Heart right ventricle (tissue), 16 donors: ENCODE measurements at regions not wholly inside any gene's neighbourhood (a gene's known extent, or its start where the extent isn't known, plus 50 kb on each side); places are given as distances from the start of the nearest gene placed in this dataset.

ENCODE experiments used
- ATAC-seq, 8 donors: fragments of 200-7000 bp; cut with Tn5 transposase; one replicate each; pipeline ENCODE4 v1.9.1; 2020; ENCODE audit warnings: mild to moderate bottlenecking in 8 of 8, moderate library complexity in 8 of 8, moderate number of reproducible peaks in 1 of 8
- DNase-seq, 2 donors: peaks; one replicate each; pipeline ENCODE4 v3.0.0-alpha.2; 2020
- H3K27ac ChIP-seq, 10 donors: fragments of 200-600 bp; sonication (generic) in 2 of 10; one replicate each; pipeline versions ENCODE4 v1.5.0 to v1.8.0; 2020 to 2022; ENCODE audit warnings: mild to moderate bottlenecking in 3 of 10
- H3K27me3 ChIP-seq, 7 donors: fragments of 200-600 bp; one replicate each; pipeline ENCODE4 v1.8.0; 2021 to 2022; ENCODE audit warnings: mild to moderate bottlenecking in 2 of 7
- H3K36me3 ChIP-seq, 9 donors: fragments of 200-600 bp; sonication (generic) in 1 of 9; one replicate each; pipeline versions ENCODE4 v1.5.0 to v1.8.0; 2020 to 2022; ENCODE audit warnings: mild to moderate bottlenecking in 2 of 9
- H3K4me1 ChIP-seq, 9 donors: fragments of 200-600 bp; sonication (generic) in 1 of 9; one replicate each; pipeline versions ENCODE4 v1.5.0 to v1.8.0; 2020 to 2022; ENCODE audit warnings: mild to moderate bottlenecking in 4 of 9
- H3K4me3 ChIP-seq, 10 donors: fragments of 200-600 bp; sonication (generic) in 2 of 10; one replicate each; pipeline versions ENCODE4 v1.5.0 to v1.8.0; 2020 to 2022; ENCODE audit warnings: mild to moderate bottlenecking in 7 of 10, moderate library complexity in 2 of 10
- H3K9me3 ChIP-seq, 11 donors: fragments of 200-600 bp in 10 of 11; sonication (generic) in 2 of 11; one replicate each; pipeline versions ENCODE4 v1.5.0 to v1.8.0; 2013 to 2022; ENCODE audit warnings: mild to moderate bottlenecking in 2 of 11, control low read depth in 1 of 11, moderate library complexity in 1 of 11
- CTCF ChIP-seq, 9 donors: fragments of 200-600 bp; sonication (generic) in 2 of 9; IDR thresholded peaks; one replicate each; pipeline versions ENCODE4 v1.5.0 to v1.8.0; 2021 to 2022; ENCODE audit warnings: antibody characterized with exemption in 9 of 9, mild to moderate bottlenecking in 5 of 9, moderate library complexity in 1 of 9
- WGBS, 2 donors: extraction: QIAGEN DNeasy Blood & Tissue Kit; methylation state at CpG; one replicate each; pipeline ENCODE4 v1.1.7; 2013; ENCODE audit warnings: inconsistent platforms in 1 of 2; 5-methylcytosine and 5-hydroxymethylcytosine counted together
- intact Hi-C, 10 donors: fragments of 100-400 bp; cut with DNase I; formaldehyde crosslinking; loops; one replicate each; pipeline versions ENCODE4 v1.11.1 to v1.14.2; 2022
- donor health status: Arrhythmogenic right ventricular cardiomyopathy.
- donor health status: ischemic (EF 13 %, LVEDD 7.1; RV severe dilation, severe dysfunction).
- donor health status: healthy with polysubstance abuse.
- donor health status: DM: no; HTN: yes; CAD: no.
- donor health status: DM: no; HTN: no; CAD: no.
- donor health status: ischemic (EF 25% LVEDD 6.9; RV normal size, moderate dysfunction).
- donor health status: ischemic (EF 25% LVEDD 5.7; RV mildly dilated, moderate dysfunction).
- donor health status: healthy.
- donor health status: DM: yes; HTN: yes; CAD: no.
- donor health status: Ischemic cardiomyopathy.
- donor health status: ischemic (EF 35%, LVEDD 5.7; RV mildly dilated, moderate dysfunction).
- donor health status: nonischemic (EF 11% LVEDD 7.7; RV severe dilation, severe dysfunction).
- donor health status: DM: yes; HTN: yes; CAD: no.
- donor health status: PGD.
- donor health status: ischemic (EF 29% LVEDD 5.4; RV normal size, mild dysfunction).
- donor health status: nonischemic (EF 23%, LVEDD 6.1; RV moderate dilation, normal function).

GRCh38 chr4:98816386-98816785 lies 112.5 kb downstream of the EIF4E start:
- peaks cover 0 to 9% (median 0%) of the 10 kb centered on the region in 11 donors for H3K9me3 ChIP-seq
- ATAC-seq: no peak
- intact Hi-C loops: no loop called here
- TF ChIP-seq CTCF (IDR thresholded peaks at IDR 0.05): no peak
- H3K36me3 ChIP-seq: no peaks in the 10 kb centered on the region
- H3K4me1 ChIP-seq: peaks cover 0 to 8% (median 0%) of the 10 kb centered on the region in 9 donors
- H3K4me3 ChIP-seq: no peak overlapping the region
- H3K27me3 ChIP-seq: no peaks in the 10 kb centered on the region
- DNase-seq: no peak
- no peak overlapping the region for H3K27ac ChIP-seq

- intact Hi-C loops: no loop called here
- no peak for DNase-seq
- peaks cover 0 to 8% (median 0%) of the 10 kb centered on the region in 9 donors for H3K4me1 ChIP-seq
- H3K9me3 ChIP-seq: no peaks in the 10 kb centered on the region
- H3K4me3 ChIP-seq: no peak overlapping the region
- H3K27me3 ChIP-seq: no peaks in the 10 kb centered on the region
- WGBS, 2 donors: 96 to 98% methylated on average over 2 of the region's 2 CpGs
- ATAC-seq: no peak
- no peaks in the 10 kb centered on the region for H3K36me3 ChIP-seq
- TF ChIP-seq CTCF (IDR thresholded peaks at IDR 0.05): no peak
- no peak overlapping the region for H3K27ac ChIP-seq
These were observed 124.5 kb downstream of the EIF4E start for GRCh38 chr4:98804403-98804802.

- TF ChIP-seq CTCF (IDR thresholded peaks at IDR 0.05): no peak
- no peak overlapping the region for H3K27ac ChIP-seq
- DNase-seq: no peak
- intact Hi-C loops: no loop called here
- no peaks in the 10 kb centered on the region for H3K27me3 ChIP-seq
- no peaks in the 10 kb centered on the region for H3K36me3 ChIP-seq
- H3K9me3 ChIP-seq: no peaks in the 10 kb centered on the region
- peaks cover 0 to 8% (median 0%) of the 10 kb centered on the region in 9 donors for H3K4me1 ChIP-seq
- ATAC-seq: peak in 2 of 8 donors; percentile 17 to 27
- no peak overlapping the region for H3K4me3 ChIP-seq
- 50 to 56% methylated on average over 3 of the region's 3 CpGs for WGBS, 2 donors
These were observed 125.7 kb downstream of the EIF4E start for GRCh38 chr4:98803251-98803650.

- no peaks in the 10 kb centered on the region for H3K36me3 ChIP-seq
- intact Hi-C loops: no loop called here
- no peak for DNase-seq
- H3K27ac ChIP-seq: no peak overlapping the region
- no peak for TF ChIP-seq CTCF (IDR thresholded peaks at IDR 0.05)
- WGBS, 2 donors: 36 to 49% methylated on average over 1 of the region's 1 CpG
- H3K27me3 ChIP-seq: no peaks in the 10 kb centered on the region
- ATAC-seq: no peak
- no peaks in the 10 kb centered on the region for H3K9me3 ChIP-seq
- H3K4me3 ChIP-seq: no peak overlapping the region
- H3K4me1 ChIP-seq: peaks cover 0 to 8% (median 0%) of the 10 kb centered on the region in 9 donors
These were observed 126.1 kb downstream of the EIF4E start for GRCh38 chr4:98802770-98803198.
